ENCODE measurements at regions not wholly inside any gene's neighbourhood (a gene's known extent, or its start where the extent isn't known, plus 50 kb on each side); places are given as distances from the start of the nearest gene placed in this dataset.

DNA sequence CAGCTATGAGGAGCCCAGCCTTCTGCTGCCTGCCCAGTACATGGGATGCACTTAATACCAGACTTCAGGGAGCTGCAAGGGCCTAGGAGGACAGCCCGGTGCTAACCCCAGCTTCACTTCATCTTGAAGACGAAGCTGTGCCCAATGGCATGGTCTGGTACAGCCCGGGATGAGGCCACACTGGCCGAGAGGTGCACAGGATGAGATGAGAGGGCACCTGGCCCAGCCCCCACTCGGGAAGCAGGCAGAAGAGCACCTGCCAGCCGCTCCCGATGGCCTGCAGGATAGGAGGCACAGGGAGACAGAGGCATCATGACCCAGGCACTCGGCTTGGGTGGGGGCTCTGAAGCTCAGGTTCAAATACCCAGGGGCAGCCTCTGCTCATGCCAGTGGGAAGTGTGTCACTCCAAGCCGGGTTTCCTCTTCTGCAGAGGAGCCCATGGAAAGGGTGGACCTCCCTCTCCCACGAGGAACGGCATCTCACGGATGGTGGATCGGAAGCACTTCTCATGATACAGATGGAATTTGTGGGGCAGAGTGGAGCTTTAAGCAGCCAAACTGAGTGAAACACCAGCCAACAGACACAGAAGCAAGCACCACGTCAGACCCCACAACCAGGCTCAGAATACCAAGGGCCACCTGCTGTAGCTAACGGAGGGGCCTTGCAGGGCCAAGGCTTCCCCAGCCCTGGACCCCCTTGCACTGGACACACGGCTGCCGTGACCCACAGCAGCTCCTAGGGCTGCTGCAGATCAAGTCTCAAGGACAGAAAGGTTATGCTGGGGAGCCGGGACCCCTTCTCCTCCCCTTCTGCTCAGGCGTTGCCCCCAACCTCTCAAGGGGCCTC is 875.2 kb downstream of the BRD1 start:
- no peak for TF ChIP-seq CTCF (IDR thresholded peaks at IDR 0.05)
- Histone ChIP-seq H3K27ac (no peak overlapping the region), H3K4me1 (ENCODE audit: control insufficient read depth in 1 of 2, low read depth in 2 of 2) (no peaks in the 10 kb centered on the region), H3K4me3 (no peak overlapping the region), H3K27me3 (replicated peaks; ENCODE audit: insufficient read depth) (no peaks in the 10 kb centered on the region), H3K36me3 (no peaks in the 10 kb centered on the region), H3K9me3 (no peaks in the 10 kb centered on the region)
- no peak for ATAC-seq (ENCODE audit: insufficient number of reproducible peaks, low FRiP score, low read depth)
- no peak for DNase-seq (ENCODE audit: low spot score)

DNA sequence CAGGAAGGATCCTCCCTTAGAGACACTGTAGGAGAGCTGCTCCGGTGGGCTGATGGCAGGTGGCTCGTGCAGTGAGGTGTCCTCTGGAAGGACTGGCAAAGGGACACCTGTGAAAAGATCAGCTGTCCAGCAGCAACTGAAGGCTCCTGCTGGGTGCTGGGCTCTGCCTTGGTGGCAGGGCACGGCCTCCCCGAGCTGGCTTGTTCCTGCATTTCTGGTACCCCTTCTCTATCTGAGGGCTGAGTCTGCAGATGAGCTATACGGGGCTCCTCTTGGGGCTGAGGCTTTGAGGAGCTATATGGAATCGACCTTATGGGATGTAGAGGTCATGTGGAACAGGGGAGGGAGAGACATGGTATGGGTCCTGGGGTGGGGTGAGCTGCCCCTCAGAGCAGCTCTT is 875.8 kb downstream of the BRD1 start:
- H3K4me1 ChIP-seq (ENCODE audit: control insufficient read depth in 1 of 2, low read depth in 2 of 2): no peaks in the 10 kb centered on the region
- no peak for TF ChIP-seq CTCF (IDR thresholded peaks at IDR 0.05)
- no peak overlapping the region for H3K4me3 ChIP-seq
- no peaks in the 10 kb centered on the region for H3K9me3 ChIP-seq
- H3K36me3 ChIP-seq: no peaks in the 10 kb centered on the region
- no peaks in the 10 kb centered on the region for H3K27me3 ChIP-seq (replicated peaks; ENCODE audit: insufficient read depth)
- ATAC-seq (ENCODE audit: insufficient number of reproducible peaks, low FRiP score, low read depth) (no peak), DNase-seq (ENCODE audit: low spot score) (no peak)
- H3K27ac ChIP-seq: no peak overlapping the region

- Histone ChIP-seq H3K4me1 (ENCODE audit: control insufficient read depth in 1 of 2, low read depth in 2 of 2) (no peaks in the 10 kb centered on the region), H3K9me3 (no peaks in the 10 kb centered on the region), H3K36me3 (no peaks in the 10 kb centered on the region), H3K27ac (no peak overlapping the region), H3K27me3 (replicated peaks; ENCODE audit: insufficient read depth) (no peaks in the 10 kb centered on the region), H3K4me3 (no peak overlapping the region)
- no peak for ATAC-seq (ENCODE audit: insufficient number of reproducible peaks, low FRiP score, low read depth)
- no peak for DNase-seq (ENCODE audit: low spot score)
- no peak for TF ChIP-seq CTCF (IDR thresholded peaks at IDR 0.05)
Observed at GRCh38 chr22:48950151-48950915, 877.3 kb downstream of the BRD1 start.

GRCh38 chr22:48949375-48950149 is 878.1 kb downstream of the BRD1 start:
- H3K4me3 ChIP-seq: no peak overlapping the region
- H3K36me3 ChIP-seq: no peaks in the 10 kb centered on the region
- H3K27ac ChIP-seq: no peak overlapping the region
- no peaks in the 10 kb centered on the region for H3K27me3 ChIP-seq (replicated peaks; ENCODE audit: insufficient read depth)
- DNase-seq (ENCODE audit: low spot score) (no peak), ATAC-seq (ENCODE audit: insufficient number of reproducible peaks, low FRiP score, low read depth) (no peak)
- H3K9me3 ChIP-seq: no peaks in the 10 kb centered on the region
- no peaks in the 10 kb centered on the region for H3K4me1 ChIP-seq (ENCODE audit: control insufficient read depth in 1 of 2, low read depth in 2 of 2)
- no peak for TF ChIP-seq CTCF (IDR thresholded peaks at IDR 0.05)
